Upper lobe of left lung (tissue), 4 donors: ENCODE measurements at regions not wholly inside any gene's neighbourhood (a gene's known extent, or its start where the extent isn't known, plus 50 kb on each side); places are given as distances from the start of the nearest gene placed in this dataset.

Experiments
- POLR2AphosphoS5 ChIP-seq, 2 donors: sonication (generic); formaldehyde crosslinking; IDR thresholded peaks; one replicate each; pipeline ENCODE4 v1.5.1; 2017; ENCODE audit warnings: antibody characterized with exemption in 2 of 2
- TF ChIP-seq, protein P1 (sequence below), 6 experiments: fragments of 450-650 bp in 4 of 6; fragments of 200-600 bp in 2 of 6; sonication (generic) in 2 of 6; IDR thresholded peaks; one replicate each; pipeline ENCODE4 v1.5.1; 2016 to 2019; ENCODE audit warnings: antibody characterized with exemption in 6 of 6

DNA sequence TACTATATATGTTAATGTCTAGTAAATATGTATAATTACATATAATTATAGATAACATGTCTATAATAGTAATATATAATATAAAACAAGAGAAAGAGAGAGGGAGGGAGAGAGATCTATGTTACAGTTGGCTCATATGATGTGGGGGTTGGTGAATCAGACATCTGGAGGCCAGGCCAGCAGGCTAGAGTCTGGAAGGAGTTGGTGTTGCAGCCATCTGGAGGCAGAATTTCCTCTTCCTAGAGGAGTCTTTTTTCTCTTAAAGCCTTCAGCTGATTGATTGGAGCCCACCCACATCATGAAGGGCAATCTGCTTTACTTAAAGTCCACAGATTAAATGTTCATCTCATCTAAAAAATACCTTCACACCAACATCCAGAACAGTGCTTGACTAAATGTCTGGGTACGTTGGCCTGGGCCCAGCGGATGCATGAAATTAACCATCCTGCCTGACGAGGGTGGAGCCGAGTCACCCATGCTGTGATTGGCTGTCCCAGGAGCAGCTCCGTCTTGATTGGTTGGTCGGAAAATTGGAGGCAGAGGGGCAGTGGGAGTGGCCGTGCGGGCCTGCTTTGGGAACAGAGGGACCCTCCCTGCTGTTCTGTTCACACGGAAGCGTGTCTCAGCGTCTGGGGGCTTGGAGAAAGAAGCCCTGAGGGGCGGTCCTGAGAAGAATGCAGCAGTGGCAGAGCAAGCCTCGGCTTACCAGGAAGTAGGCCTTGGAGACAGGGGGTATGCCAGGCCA is 392.4 kb downstream of the QKI start:
- TF ChIP-seq, protein P1, sequence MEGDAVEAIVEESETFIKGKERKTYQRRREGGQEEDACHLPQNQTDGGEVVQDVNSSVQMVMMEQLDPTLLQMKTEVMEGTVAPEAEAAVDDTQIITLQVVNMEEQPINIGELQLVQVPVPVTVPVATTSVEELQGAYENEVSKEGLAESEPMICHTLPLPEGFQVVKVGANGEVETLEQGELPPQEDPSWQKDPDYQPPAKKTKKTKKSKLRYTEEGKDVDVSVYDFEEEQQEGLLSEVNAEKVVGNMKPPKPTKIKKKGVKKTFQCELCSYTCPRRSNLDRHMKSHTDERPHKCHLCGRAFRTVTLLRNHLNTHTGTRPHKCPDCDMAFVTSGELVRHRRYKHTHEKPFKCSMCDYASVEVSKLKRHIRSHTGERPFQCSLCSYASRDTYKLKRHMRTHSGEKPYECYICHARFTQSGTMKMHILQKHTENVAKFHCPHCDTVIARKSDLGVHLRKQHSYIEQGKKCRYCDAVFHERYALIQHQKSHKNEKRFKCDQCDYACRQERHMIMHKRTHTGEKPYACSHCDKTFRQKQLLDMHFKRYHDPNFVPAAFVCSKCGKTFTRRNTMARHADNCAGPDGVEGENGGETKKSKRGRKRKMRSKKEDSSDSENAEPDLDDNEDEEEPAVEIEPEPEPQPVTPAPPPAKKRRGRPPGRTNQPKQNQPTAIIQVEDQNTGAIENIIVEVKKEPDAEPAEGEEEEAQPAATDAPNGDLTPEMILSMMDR (IDR thresholded peaks at IDR 0.05) = no peak
- TF ChIP-seq POLR2AphosphoS5 (IDR thresholded peaks at IDR 0.05) = no peak
